Loucy (cell line): ENCODE measurements at regions not wholly inside any gene's neighbourhood (a gene's known extent, or its start where the extent isn't known, plus 50 kb on each side); places are given as distances from the start of the nearest gene placed in this dataset.

Experiments
- CTCF ChIP-seq: fragments of 200-600 bp; sonication (generic); conservative IDR thresholded peaks from 2 replicates; pipeline ENCODE4 v1.5.1; 2014; ENCODE audit warnings: mild to moderate bottlenecking, antibody characterized with exemption, low read length
- EZH2phosphoT487 ChIP-seq: fragments of 200-600 bp; IDR thresholded peaks from 2 replicates; pipeline ENCODE4 v1.6.1; 2018; ENCODE audit warnings: antibody characterized with exemption, mild to moderate bottlenecking, moderate library complexity, borderline replicate concordance

- no peak for TF ChIP-seq CTCF
- no peak for TF ChIP-seq EZH2phosphoT487
Measured at GRCh38 chr16:66278111-66278531, 88.4 kb upstream of the CDH5 start.
